GM18868 (cell line): ENCODE measurements at regions not wholly inside any gene's neighbourhood (a gene's known extent, or its start where the extent isn't known, plus 50 kb on each side); places are given as distances from the start of the nearest gene placed in this dataset.
A peak's percentile ranks its signal among the peaks of the same experiment; 100 is the strongest.
"Not testable (repeated sequence)": the region's sequence is repeated elsewhere in the genome, so short reads cannot be mapped to it uniquely, and the experiment has no call there.

ENCODE experiments used
- ATAC-seq: cut with Tn5 transposase; IDR thresholded peaks from one replicate; pipeline ENCODE4 v1.9.1; 2021; ENCODE audit warnings: mild to moderate bottlenecking, moderate library complexity; ENCODE audit not compliant: unreplicated experiment

GRCh38 chr5:82661933-82662332, 383.8 kb upstream of the RPS23 start:
- no peak for ATAC-seq

- no peak for ATAC-seq
Observed at GRCh38 chr5:82661462-82661861, 383.3 kb upstream of the RPS23 start.

- ATAC-seq = no peak
Observed at GRCh38 chr5:82659115-82659514, 381.0 kb upstream of the RPS23 start.

GRCh38 chr5:82657033-82657699, 379.0 kb upstream of the RPS23 start:
- ATAC-seq = no peak

GRCh38 chr5:82656341-82656761, 378.2 kb upstream of the RPS23 start:
- ATAC-seq = no peak

GRCh38 chr5:82655078-82655477, 376.9 kb upstream of the RPS23 start:
- ATAC-seq = no peak

- no peak for ATAC-seq
Observed at GRCh38 chr5:82649943-82650342, 371.8 kb upstream of the RPS23 start.

- no peak for ATAC-seq
Observed at GRCh38 chr5:82644766-82645165, 366.6 kb upstream of the RPS23 start.

GRCh38 chr5:82644229-82644628, 366.1 kb upstream of the RPS23 start:
- ATAC-seq = no peak

- no peak for ATAC-seq
Observed at GRCh38 chr5:82642313-82642712, 364.2 kb upstream of the RPS23 start.

GRCh38 chr5:82641331-82642003, 363.3 kb upstream of the RPS23 start:
- peak; percentile 90 for ATAC-seq

- no peak for ATAC-seq
Observed at GRCh38 chr5:82640916-82641315, 362.8 kb upstream of the RPS23 start.

GRCh38 chr5:82639393-82640144, 361.4 kb upstream of the RPS23 start:
- no peak for ATAC-seq

GRCh38 chr5:82636591-82636990, 358.4 kb upstream of the RPS23 start:
- ATAC-seq = no peak

- no peak for ATAC-seq
Observed at GRCh38 chr5:82635561-82636288, 357.6 kb upstream of the RPS23 start.

GRCh38 chr5:82628364-82628910, 350.3 kb upstream of the RPS23 start:
- no peak for ATAC-seq

- not testable (repeated sequence) for ATAC-seq
Observed at GRCh38 chr5:82626905-82627591, 348.9 kb upstream of the RPS23 start.

GRCh38 chr5:82626012-82626411, 347.9 kb upstream of the RPS23 start:
- ATAC-seq = not testable (repeated sequence)

- ATAC-seq = no peak
Observed at GRCh38 chr5:82624062-82624461, 345.9 kb upstream of the RPS23 start.
